ENCODE measurements at regions not wholly inside any gene's neighbourhood (a gene's known extent, or its start where the extent isn't known, plus 50 kb on each side); places are given as distances from the start of the nearest gene placed in this dataset.
"Not testable (repeated sequence)": the region's sequence is repeated elsewhere in the genome, so short reads cannot be mapped to it uniquely, and the experiment has no call there.

- no peak for DNase-seq
Observed at GRCh38 chr6:122859676-122860075, 70.6 kb downstream of the SMPDL3A start.

- DNase-seq, result no peak
Observed at GRCh38 chr6:122861594-122861993, 72.5 kb downstream of the SMPDL3A start.

DNA sequence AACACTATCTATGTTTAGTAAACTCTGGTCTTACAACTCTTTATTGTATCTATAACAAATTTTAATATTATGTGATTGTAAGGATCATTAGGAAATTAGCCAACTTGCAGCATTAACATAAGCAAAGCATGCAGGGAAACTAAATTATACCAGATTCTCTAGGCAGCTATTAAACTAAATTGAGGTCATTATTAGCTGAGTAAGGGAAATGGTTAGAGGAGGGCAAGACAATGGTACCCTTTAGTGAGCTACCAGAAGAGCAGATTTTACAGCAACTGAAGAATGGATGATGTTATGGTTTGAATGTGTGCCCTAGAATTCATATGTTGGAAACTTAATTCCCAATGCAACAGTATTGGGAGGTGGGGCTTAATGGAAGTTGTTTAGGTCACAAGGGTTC is 79.1 kb downstream of the SMPDL3A start:
- no peak for DNase-seq

- DNase-seq, result peak; percentile 7 to 14
Observed at GRCh38 chr6:122869437-122870024, 80.5 kb downstream of the SMPDL3A start.

DNA sequence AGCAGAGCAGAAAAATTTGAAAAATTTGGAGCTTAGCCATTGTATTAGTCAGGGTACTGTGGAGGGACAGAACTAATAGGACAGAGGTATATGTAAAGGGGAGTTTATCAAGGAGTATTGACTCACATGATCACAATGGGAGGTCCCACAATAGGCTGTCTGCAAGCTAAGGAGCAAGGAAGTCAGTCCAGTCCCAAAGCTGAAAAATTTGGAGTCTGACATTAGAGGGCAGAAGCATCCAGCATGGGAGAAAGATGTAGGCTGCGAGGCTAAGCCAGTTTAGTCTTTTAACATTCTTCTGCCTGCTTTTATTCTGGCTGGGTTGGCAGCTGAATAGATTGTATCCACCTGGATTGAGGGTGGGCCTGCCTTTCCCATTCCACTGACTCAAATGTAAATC is 82.0 kb downstream of the SMPDL3A start:
- DNase-seq, result no peak

DNA sequence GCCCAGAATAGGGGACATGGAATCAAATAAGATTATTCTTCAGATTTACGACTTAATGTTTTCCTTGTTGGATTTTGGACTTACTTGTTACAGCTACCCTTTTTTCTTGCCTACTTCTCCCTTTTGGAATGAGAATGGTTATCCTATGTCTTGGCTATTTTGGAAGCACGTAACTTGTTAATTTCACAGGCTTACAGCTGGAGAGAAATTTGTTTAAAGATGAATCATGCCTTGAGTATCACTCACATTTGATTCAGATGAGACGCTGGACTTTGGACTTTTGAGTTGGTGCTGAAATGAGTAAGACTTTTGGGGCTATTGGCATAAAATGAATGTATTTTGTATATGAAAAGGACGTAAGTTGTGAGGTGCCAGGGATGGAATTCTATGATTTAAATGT is 83.3 kb downstream of the SMPDL3A start:
- DNase-seq, result no peak

- DNase-seq, result no peak
Observed at GRCh38 chr6:122877302-122877701, 88.2 kb downstream of the SMPDL3A start.

- no peak for DNase-seq
Observed at GRCh38 chr6:122878796-122879195, 89.7 kb downstream of the SMPDL3A start.

DNA sequence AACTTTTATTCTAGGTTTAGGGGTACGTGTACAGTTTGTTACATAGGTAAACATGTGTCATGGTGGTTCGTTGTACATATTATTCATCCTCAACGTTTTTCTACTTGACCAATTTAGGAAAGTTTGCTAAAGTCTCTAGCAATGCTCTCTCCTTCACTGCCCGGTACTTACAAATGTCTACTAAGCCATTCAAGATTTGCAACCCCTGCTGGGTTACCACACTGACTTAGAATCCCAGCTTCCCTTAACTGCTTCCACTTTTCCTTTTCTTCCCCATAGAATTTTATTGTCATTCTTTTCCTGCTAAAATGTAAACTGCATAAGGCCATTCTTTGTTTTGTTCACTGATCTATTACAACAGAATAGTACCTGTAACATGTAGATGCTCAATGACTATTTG is 97.4 kb downstream of the SMPDL3A start:
- DNase-seq, result no peak

DNA sequence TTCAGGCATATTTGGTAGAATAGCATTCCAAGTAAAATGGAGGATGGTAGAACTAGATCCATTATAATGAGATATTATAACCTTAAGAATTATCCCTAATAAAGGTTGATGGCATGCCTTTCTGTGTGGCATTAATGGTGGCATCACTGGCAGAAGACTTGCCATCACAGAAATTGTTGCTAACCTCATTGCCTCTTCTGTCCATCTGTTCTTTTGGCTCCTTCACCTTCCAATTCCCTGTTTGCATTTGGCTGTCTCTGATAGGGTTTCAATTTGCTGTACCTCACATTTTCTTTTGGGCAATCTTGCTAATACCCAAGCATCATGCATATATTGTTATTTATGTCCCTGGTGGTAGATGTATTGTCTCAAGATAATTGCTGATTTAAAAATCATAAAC is 98.9 kb downstream of the SMPDL3A start:
- DNase-seq, result no peak

DNA sequence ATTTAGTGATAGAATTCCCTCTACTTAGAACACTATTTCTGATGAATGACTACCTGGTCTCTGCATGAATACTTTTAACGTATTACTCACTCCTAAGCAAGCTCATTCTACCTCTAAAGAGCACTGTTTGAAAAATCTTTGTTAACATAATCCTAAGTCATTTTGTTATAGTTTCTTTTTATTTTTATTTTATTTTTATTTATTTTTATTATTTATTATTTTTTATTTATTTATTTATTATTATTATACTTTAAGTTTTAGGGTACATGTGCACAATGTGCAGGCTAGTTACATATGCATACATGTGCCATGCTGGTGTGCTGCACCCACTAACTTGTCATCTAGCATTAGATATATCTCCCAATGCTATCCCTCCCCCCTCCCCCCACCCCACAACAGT is 99.6 kb downstream of the SMPDL3A start:
- DNase-seq, result not testable (repeated sequence)

DNA sequence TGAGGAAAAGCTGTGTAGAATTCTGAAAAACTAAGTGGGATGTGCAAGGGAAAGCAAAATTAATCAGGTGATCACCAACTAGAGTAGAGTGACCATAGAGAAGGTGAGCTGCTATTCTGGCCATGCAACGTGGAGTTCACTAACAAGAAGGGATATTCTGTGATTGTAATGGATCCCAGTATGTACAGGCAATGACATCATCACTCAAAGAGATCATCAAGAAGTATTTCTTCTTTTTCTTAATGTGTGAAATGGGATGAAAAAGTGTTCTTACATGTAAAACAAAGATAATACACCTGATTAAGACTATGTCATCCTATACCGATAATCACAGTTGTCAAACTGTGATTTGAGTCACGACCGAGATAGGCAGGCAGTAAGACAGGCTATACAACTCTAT is 101.2 kb downstream of the SMPDL3A start:
- no peak for DNase-seq

GRCh38 chr6:122894791-122895190 is 101.2 kb upstream of the CLVS2 start:
- DNase-seq, result no peak

DNA sequence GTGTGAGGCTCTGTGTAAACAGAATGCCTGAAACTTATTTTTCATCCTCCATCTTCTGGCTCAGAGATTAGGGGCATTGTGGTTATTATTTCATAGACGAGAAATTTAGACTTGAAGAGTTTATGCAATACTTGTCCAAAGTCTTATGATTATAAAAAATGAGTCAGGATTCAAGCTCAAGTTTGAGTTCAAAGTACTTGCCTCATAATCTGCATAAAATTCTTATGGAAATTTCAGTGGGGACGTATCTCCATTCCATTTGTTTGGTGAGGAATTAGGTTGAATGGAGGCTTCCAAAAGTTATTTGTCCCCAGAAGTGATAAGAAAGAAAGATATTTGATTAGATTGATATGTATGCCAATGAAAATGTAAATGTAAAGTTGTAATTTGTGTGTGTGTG is 93.7 kb upstream of the CLVS2 start:
- DNase-seq, result no peak

DNA sequence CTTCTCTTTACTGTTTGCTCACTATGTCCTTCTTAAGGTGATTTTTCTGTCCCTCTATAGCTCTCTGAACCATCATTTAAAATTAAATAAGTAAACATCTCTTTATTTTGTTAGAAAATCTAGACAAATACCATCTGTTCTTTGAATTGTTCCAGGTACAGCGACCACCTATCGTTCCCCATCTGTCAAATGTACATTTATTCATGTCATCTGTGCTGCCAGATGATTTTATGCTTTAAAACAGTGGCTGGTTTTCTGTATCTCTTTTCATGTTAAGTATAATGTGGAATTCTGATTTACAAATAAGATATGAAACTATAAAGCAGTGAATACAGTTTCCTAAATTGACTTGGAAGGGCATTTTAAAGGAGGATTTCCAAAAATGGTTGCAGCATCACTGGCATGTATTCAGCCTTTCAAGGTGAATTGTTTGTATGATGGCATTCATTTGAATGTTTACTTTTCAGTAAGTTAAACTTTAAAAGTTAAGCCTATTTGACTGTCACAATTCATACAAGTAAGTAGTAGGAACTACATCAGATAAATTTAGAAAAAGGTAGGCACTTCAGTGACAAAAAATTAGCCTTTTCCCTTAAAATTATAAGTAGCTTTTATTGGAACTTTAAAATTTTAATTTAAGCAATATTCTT is 92.6 kb upstream of the CLVS2 start:
- DNase-seq, result no peak

DNA sequence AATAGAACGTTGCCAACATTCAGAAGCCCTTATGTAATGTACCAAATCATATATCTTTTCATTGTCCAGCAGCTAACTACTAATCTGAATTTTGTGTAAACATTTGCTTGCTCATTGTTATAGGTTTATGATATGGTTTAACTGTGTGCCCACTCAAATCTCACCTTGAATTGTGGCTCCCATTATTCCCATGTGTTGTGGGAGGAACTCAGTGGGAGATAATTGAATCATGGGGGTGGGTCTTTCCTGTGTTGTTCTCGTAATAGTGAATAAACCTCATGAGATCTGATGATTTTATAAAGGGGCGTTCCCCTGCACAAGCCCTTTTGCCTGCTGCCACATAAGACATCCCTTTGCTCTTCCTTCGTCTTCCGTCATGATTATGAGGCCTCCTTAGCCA is 91.9 kb upstream of the CLVS2 start:
- no peak for DNase-seq

GRCh38 chr6:122913558-122913957 is 82.5 kb upstream of the CLVS2 start:
- no peak for DNase-seq

GRCh38 chr6:122918714-122919113 is 77.3 kb upstream of the CLVS2 start:
- DNase-seq, result no peak

- DNase-seq, result no peak
Observed at GRCh38 chr6:122930252-122931180, 65.5 kb upstream of the CLVS2 start.

GRCh38 chr6:122931916-122932315 is 64.1 kb upstream of the CLVS2 start:
- no peak for DNase-seq

- DNase-seq, result not testable (repeated sequence)
Observed at GRCh38 chr6:122944936-122945335, 51.1 kb upstream of the CLVS2 start.
